ENCODE measurements at regions not wholly inside any gene's neighbourhood (a gene's known extent, or its start where the extent isn't known, plus 50 kb on each side); places are given as distances from the start of the nearest gene placed in this dataset.

DNA sequence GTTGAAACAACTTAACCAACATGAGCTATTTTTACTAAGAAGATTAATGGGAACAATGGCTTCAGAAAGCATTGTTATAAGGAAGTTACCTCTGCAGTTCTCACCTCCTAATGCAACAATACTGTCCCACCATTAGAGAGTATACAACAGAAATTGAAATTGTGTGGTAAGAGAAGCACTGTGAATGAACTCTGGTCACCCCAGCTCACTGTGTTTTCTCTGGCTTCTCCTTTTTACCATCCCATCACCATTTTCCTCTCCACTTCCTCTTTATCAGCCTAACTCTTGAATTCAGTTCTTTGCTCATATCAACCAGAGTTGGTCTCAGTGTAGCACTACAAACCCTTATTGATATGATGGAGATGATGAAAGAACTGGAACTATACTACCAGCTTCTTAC, 138.0 kb upstream of the POU2AF2 start (continued):
- no peak for TF ChIP-seq ZNF138 (tag by site-specific recombination; IDR thresholded peaks at IDR 0.05; ENCODE audit: borderline replicate concordance)
- TF ChIP-seq GLIS2 (tag by site-specific recombination; IDR thresholded peaks at IDR 0.05): no peak

DNA sequence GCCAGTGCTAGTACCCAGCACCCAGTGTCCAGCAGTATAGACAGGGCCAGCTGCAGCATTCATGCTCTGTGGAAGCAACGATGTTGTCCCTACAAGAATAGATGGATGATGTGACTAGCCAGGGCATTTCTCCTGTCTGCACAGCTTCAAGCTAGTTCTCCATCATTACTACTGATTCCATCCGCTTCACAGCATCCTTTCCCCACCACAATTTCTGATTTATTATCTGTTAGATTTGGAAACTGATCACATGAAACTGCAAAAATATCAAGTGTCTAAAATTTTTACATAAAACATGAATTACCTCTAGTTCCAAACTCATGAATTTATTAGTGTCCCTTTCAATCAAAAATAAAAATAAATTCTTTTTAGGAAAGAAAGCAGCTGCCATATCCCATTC, 138.9 kb upstream of the POU2AF2 start:
- Histone ChIP-seq H3K4me3 (ENCODE audit: low read depth, low read length) (no peak overlapping the region), H3K4me1 (ENCODE audit: control insufficient read depth, insufficient read depth, low read length) (no peaks in the 10 kb centered on the region), H3K27ac (ENCODE audit: extremely low read depth, low read depth, low read length) (no peak overlapping the region), H3K36me3 (ENCODE audit: control insufficient read depth in 2 of 2, insufficient read depth in 1 of 2, low read length in 2 of 2) (no peaks in the 10 kb centered on the region), H3K9me3 (ENCODE audit: control insufficient read depth, insufficient read depth, low read depth, low read length) (no peaks in the 10 kb centered on the region)
- no peak for TF ChIP-seq ZNF610 (tag by site-specific recombination; IDR thresholded peaks at IDR 0.05; ENCODE audit: borderline replicate concordance)
- no peak for TF ChIP-seq ZNF837 (tag by site-specific recombination; IDR thresholded peaks at IDR 0.05)
- no peak for TF ChIP-seq REPIN1 (tag by site-specific recombination; IDR thresholded peaks at IDR 0.05; ENCODE audit: low read depth)
- no peak for TF ChIP-seq SP3 (tag by site-specific recombination; IDR thresholded peaks at IDR 0.05)
- no peak for TF ChIP-seq ZNF747 (tag by site-specific recombination; IDR thresholded peaks at IDR 0.05)
- TF ChIP-seq IKZF3 (tag by site-specific recombination; IDR thresholded peaks at IDR 0.05): no peak
- no peak for TF ChIP-seq ZBTB1 (tag by site-specific recombination; IDR thresholded peaks at IDR 0.05)
- TF ChIP-seq ZNF555 (tag by site-specific recombination; conservative IDR thresholded peaks at IDR 0.05): no peak
- no peak for TF ChIP-seq ZNF146 (tag by site-specific recombination; IDR thresholded peaks at IDR 0.05)
- no peak for TF ChIP-seq YY2 (tag by site-specific recombination; IDR thresholded peaks at IDR 0.05)
- no peak for TF ChIP-seq ZNF157 (tag by site-specific recombination; IDR thresholded peaks at IDR 0.05)
- TF ChIP-seq, protein P1, sequence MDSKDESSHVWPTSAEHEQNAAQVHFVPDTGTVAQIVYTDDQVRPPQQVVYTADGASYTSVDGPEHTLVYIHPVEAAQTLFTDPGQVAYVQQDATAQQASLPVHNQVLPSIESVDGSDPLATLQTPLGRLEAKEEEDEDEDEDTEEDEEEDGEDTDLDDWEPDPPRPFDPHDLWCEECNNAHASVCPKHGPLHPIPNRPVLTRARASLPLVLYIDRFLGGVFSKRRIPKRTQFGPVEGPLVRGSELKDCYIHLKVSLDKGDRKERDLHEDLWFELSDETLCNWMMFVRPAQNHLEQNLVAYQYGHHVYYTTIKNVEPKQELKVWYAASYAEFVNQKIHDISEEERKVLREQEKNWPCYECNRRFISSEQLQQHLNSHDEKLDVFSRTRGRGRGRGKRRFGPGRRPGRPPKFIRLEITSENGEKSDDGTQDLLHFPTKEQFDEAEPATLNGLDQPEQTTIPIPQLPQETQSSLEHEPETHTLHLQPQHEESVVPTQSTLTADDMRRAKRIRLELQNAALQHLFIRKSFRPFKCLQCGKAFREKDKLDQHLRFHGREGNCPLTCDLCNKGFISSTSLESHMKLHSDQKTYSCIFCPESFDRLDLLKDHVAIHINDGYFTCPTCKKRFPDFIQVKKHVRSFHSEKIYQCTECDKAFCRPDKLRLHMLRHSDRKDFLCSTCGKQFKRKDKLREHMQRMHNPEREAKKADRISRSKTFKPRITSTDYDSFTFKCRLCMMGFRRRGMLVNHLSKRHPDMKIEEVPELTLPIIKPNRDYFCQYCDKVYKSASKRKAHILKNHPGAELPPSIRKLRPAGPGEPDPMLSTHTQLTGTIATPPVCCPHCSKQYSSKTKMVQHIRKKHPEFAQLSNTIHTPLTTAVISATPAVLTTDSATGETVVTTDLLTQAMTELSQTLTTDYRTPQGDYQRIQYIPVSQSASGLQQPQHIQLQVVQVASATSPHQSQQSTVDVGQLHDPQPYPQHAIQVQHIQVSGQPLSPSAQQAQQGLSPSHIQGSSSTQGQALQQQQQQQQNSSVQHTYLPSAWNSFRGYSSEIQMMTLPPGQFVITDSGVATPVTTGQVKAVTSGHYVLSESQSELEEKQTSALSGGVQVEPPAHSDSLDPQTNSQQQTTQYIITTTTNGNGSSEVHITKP (tag by site-specific recombination; IDR thresholded peaks at IDR 0.05): no peak
- no peak for TF ChIP-seq ZNF398 (tag by site-specific recombination; IDR thresholded peaks at IDR 0.05)
- TF ChIP-seq ZNF558 (tag by site-specific recombination; IDR thresholded peaks at IDR 0.05): no peak
- no peak for TF ChIP-seq YY1 (tag by site-specific recombination; IDR thresholded peaks at IDR 0.05)
- TF ChIP-seq ZNF140 (tag by site-specific recombination; IDR thresholded peaks at IDR 0.05): no peak
- TF ChIP-seq ZNF510 (tag by site-specific recombination; IDR thresholded peaks at IDR 0.05; ENCODE audit: insufficient replicate concordance): no peak
- no peak for TF ChIP-seq ZNF692 (tag by site-specific recombination; IDR thresholded peaks at IDR 0.05)
- TF ChIP-seq ZNF350 (tag by site-specific recombination; IDR thresholded peaks at IDR 0.05): no peak
- TF ChIP-seq, protein P2, sequence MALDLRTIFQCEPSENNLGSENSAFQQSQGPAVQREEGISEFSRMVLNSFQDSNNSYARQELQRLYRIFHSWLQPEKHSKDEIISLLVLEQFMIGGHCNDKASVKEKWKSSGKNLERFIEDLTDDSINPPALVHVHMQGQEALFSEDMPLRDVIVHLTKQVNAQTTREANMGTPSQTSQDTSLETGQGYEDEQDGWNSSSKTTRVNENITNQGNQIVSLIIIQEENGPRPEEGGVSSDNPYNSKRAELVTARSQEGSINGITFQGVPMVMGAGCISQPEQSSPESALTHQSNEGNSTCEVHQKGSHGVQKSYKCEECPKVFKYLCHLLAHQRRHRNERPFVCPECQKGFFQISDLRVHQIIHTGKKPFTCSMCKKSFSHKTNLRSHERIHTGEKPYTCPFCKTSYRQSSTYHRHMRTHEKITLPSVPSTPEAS (tag by site-specific recombination; IDR thresholded peaks at IDR 0.05): no peak
- ChIA-PET POLR2A (no interaction called here), CTCF (no interaction called here)
